DOHH2 (cell line): ENCODE measurements at regions not wholly inside any gene's neighbourhood (a gene's known extent, or its start where the extent isn't known, plus 50 kb on each side); places are given as distances from the start of the nearest gene placed in this dataset.

ENCODE experiments used
- H3F3A ChIP-seq: fragments of 200-600 bp; sonication (generic), shearing (Covaris generic); 2 replicates; pipeline ENCODE4 v1.6.0; 2016; ENCODE audit warnings: antibody characterized with exemption, mild to moderate bottlenecking; ENCODE audit not compliant: control insufficient read depth, insufficient read depth
- H3K27ac ChIP-seq: fragments of 200-600 bp; sonication (generic); 2 replicates; pipeline ENCODE4 v1.5.1; 2014; ENCODE audit warnings: low read depth, mild to moderate bottlenecking, low read length, moderate library complexity
- H3K27me3 ChIP-seq: fragments of 200-600 bp; sonication (generic); 2 replicates; pipeline ENCODE4 v1.6.1; 2014; ENCODE audit warnings: mild to moderate bottlenecking, low read length, mixed read lengths; ENCODE audit not compliant: control insufficient read depth
- H3K36me3 ChIP-seq: fragments of 200-600 bp; sonication (generic); 2 replicates; pipeline ENCODE4 v1.6.1; 2014; ENCODE audit warnings: mild to moderate bottlenecking, low read length, moderate library complexity, mixed read lengths; ENCODE audit not compliant: control insufficient read depth
- H3K4me1 ChIP-seq: fragments of 200-600 bp; sonication (generic); 2 replicates; pipeline ENCODE4 v1.6.1; 2014; ENCODE audit warnings: mild to moderate bottlenecking, low read length, mixed read lengths; ENCODE audit not compliant: control insufficient read depth
- H3K4me2 ChIP-seq: fragments of 200-600 bp; sonication (generic); 2 replicates; pipeline ENCODE4 v1.6.0; 2014; ENCODE audit warnings: mild to moderate bottlenecking, low read length, moderate library complexity
- H3K4me3 ChIP-seq: fragments of 200-600 bp; sonication (generic); 2 replicates; pipeline ENCODE4 v1.5.1; 2014; ENCODE audit warnings: mild to moderate bottlenecking, low read length, mixed read lengths
- H3K79me2 ChIP-seq: fragments of 200-600 bp; sonication (generic); 2 replicates; pipeline ENCODE4 v1.6.1; 2014; ENCODE audit warnings: mild to moderate bottlenecking, low read length, mixed read lengths; ENCODE audit not compliant: control insufficient read depth
- H3K9me2 ChIP-seq: fragments of 200-600 bp; sonication (generic); replicated peaks from 2 replicates; pipeline ENCODE4 v1.6.1; 2014; ENCODE audit warnings: mild to moderate bottlenecking, low read length, mixed read lengths; ENCODE audit not compliant: control insufficient read depth
- H3K9me3 ChIP-seq: fragments of 200-600 bp; sonication (generic); 2 replicates; pipeline ENCODE4 v1.6.1; 2014; ENCODE audit warnings: antibody characterized with exemption, low read length, mixed read lengths; ENCODE audit not compliant: control insufficient read depth, insufficient read depth
- H4K20me1 ChIP-seq: fragments of 200-600 bp; sonication (generic); 2 replicates; pipeline ENCODE4 v1.6.0; 2014; ENCODE audit warnings: low read depth, mild to moderate bottlenecking, antibody characterized with exemption, low read length, moderate library complexity; ENCODE audit not compliant: control insufficient read depth, insufficient read depth
- CTCF ChIP-seq: fragments of 200-600 bp; sonication (generic); IDR thresholded peaks from one replicate; pipeline ENCODE4 v1.5.1; 2014; ENCODE audit warnings: antibody characterized with exemption, mild to moderate bottlenecking, low read depth, low read length; ENCODE audit not compliant: poor library complexity, severe bottlenecking
- EZH2phosphoT487 ChIP-seq: fragments of 200-600 bp; sonication (generic); IDR thresholded peaks from 2 replicates; pipeline ENCODE4 v1.6.1; 2017; ENCODE audit warnings: borderline replicate concordance, mild to moderate bottlenecking, antibody characterized with exemption, low read length, moderate library complexity, mixed read lengths

DNA sequence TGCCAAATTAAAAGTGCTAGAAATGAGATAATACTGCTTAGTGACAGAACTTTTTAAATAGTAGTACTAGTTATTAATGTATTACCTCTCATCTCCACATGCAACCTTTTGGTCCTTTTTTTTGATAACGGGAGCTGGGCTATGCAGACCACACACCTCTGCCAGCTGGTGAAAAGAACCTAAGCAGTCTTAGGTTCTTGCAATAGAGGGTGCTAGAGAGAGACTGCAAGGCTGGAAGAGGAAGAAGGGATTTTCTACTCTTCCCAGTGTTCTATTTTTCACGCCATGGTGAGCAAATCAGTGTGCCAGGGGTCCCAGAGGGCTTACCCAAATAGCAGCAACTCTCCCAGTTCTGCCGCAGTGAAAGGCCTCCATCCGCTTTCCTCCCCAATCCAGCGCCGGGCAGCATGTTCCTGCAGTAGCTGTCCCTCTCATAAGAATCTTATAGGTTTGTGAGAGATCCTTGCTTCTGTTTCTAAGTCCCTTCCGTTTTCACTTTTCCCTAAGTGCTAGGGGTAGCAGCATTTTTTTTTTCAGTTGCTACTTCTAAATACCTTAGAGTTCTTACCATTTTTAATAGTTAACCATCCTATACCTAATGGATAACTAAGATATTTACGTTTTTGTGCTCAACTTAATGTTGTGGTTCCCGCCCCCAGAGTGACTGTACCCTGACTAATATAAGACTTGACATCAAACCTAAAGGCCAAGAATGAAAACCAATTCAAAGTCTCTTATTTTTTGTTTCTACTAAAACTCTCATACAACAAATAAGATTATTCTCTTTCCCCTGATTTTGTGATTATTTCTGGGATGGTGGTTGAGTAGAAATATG lies 69.4 kb upstream of the UBE2E3 start:
- H3K27me3 ChIP-seq, result no peaks in the 10 kb centered on the region
- H3K79me2 ChIP-seq, result no peaks in the 10 kb centered on the region
- H3K27ac ChIP-seq, result no peak overlapping the region
- no peaks in the 10 kb centered on the region for H4K20me1 ChIP-seq
- H3K36me3 ChIP-seq, result no peaks in the 10 kb centered on the region
- TF ChIP-seq CTCF (no peak), EZH2phosphoT487 (no peak)
- H3K9me3 ChIP-seq, result no peaks in the 10 kb centered on the region
- H3K4me2 ChIP-seq, result no peak overlapping the region
- no peak overlapping the region for H3K4me3 ChIP-seq
- H3K4me1 ChIP-seq, result no peaks in the 10 kb centered on the region
- no peaks in the 10 kb centered on the region for H3K9me2 ChIP-seq
- no peaks in the 10 kb centered on the region for H3F3A ChIP-seq

GRCh38 chr2:180907731-180908130 lies 72.7 kb upstream of the UBE2E3 start:
- H3K27me3 ChIP-seq, result no peaks in the 10 kb centered on the region
- H3K4me3 ChIP-seq, result no peak overlapping the region
- H3K9me2 ChIP-seq, result no peaks in the 10 kb centered on the region
- H3K36me3 ChIP-seq, result no peaks in the 10 kb centered on the region
- TF ChIP-seq CTCF (no peak), EZH2phosphoT487 (no peak)
- no peak overlapping the region for H3K4me2 ChIP-seq
- no peaks in the 10 kb centered on the region for H3K4me1 ChIP-seq
- H3F3A ChIP-seq, result no peaks in the 10 kb centered on the region
- no peaks in the 10 kb centered on the region for H3K9me3 ChIP-seq
- H3K79me2 ChIP-seq, result no peaks in the 10 kb centered on the region
- no peak overlapping the region for H3K27ac ChIP-seq
- H4K20me1 ChIP-seq, result no peaks in the 10 kb centered on the region

GRCh38 chr2:180905461-180905860 lies 74.9 kb upstream of the UBE2E3 start:
- Histone ChIP-seq H3K9me2 (no peaks in the 10 kb centered on the region), H3K79me2 (no peaks in the 10 kb centered on the region), H3K9me3 (no peaks in the 10 kb centered on the region), H3F3A (no peaks in the 10 kb centered on the region), H3K27me3 (no peaks in the 10 kb centered on the region), H3K36me3 (no peaks in the 10 kb centered on the region), H3K27ac (no peak overlapping the region), H4K20me1 (no peaks in the 10 kb centered on the region), H3K4me3 (no peak overlapping the region), H3K4me1 (no peaks in the 10 kb centered on the region), H3K4me2 (no peak overlapping the region)
- TF ChIP-seq EZH2phosphoT487, result no peak
- TF ChIP-seq CTCF, result no peak
